H1 (cell line): ENCODE measurements at regions not wholly inside any gene's neighbourhood (a gene's known extent, or its start where the extent isn't known, plus 50 kb on each side); places are given as distances from the start of the nearest gene placed in this dataset.

Experiments
- CTCF ChIA-PET: fragments of 300-600 bp; sonication (Branson Sonifier 250); formaldehyde crosslinking; loops from one replicate; lab custom pipeline; 2021; ENCODE audit not compliant: partially characterized antibody; lab: Charles Lee
- POLR2A ChIA-PET: fragments of 300-600 bp; sonication (Branson Sonifier 250); formaldehyde crosslinking; loops from one replicate; lab custom pipeline; 2021; ENCODE audit warnings: inconsistent platforms; ENCODE audit not compliant: partially characterized antibody; lab: Charles Lee
- DNase-seq, 2 experiments: peaks; one replicate each; pipeline versions ENCODE4 v3.0.0 to v3.0.0-alpha.2; 2010 to 2022; ENCODE audit warnings: low spot score in 2 of 2, low read depth in 1 of 2, mixed read lengths in 1 of 2
- FAIRE-seq: peaks from 2 replicates; lab custom pipeline; 2011; peaks lifted over from hg19 to GRCh38; lab: Jason Lieb, UNC
- H2AFZ ChIP-seq: 2 replicates; pipeline ENCODE4 v1.8.1; 2012; ENCODE audit warnings: low read length, inconsistent platforms
- H2AK5ac ChIP-seq: 2 replicates; pipeline ENCODE4 v1.6.1; 2013; ENCODE audit warnings: low read depth, low read length
- H2BK120ac ChIP-seq: replicated peaks from 2 replicates; pipeline ENCODE3; 2013; ENCODE audit warnings: low read depth, low read length, inconsistent platforms
- H2BK12ac ChIP-seq: 2 replicates; pipeline ENCODE4 v1.6.1; 2013; ENCODE audit warnings: low read depth, low read length
- H2BK15ac ChIP-seq: 2 replicates; pipeline ENCODE4 v1.6.1; 2013; ENCODE audit warnings: low read length
- H2BK20ac ChIP-seq: 2 replicates; pipeline ENCODE4 v1.6.1; 2013; ENCODE audit warnings: low read length
- H2BK5ac ChIP-seq: 2 replicates; pipeline ENCODE4 v1.6.1; 2013; ENCODE audit warnings: low read depth, low read length
- H3K14ac ChIP-seq: 2 replicates; pipeline ENCODE4 v1.6.1; 2013; ENCODE audit warnings: inconsistent platforms; ENCODE audit not compliant: insufficient read length
- H3K18ac ChIP-seq: 2 replicates; pipeline ENCODE4 v1.6.1; 2013; ENCODE audit warnings: low read length; ENCODE audit errors: extremely low read depth
- H3K23ac ChIP-seq: 2 replicates; pipeline ENCODE4 v1.6.1; 2013; ENCODE audit warnings: inconsistent platforms; ENCODE audit not compliant: insufficient read length
- H3K23me2 ChIP-seq: 2 replicates; pipeline ENCODE4 v1.6.1; 2013; ENCODE audit warnings: low read depth, low read length
- H3K27ac ChIP-seq: 2 replicates; pipeline ENCODE4 v1.6.1; 2011; ENCODE audit warnings: low read depth, low read length, inconsistent platforms
- H3K27me3 ChIP-seq, 4 experiments: replicated peaks in 1 of 4; 1 replicate in 1 of 4; 2 replicates in 3 of 4; pipeline versions ENCODE4 v1.6.1 to v1.8.1; 2011 to 2013; ENCODE audit warnings: low read length in 3 of 4, mild to moderate bottlenecking in 3 of 4, inconsistent platforms in 2 of 4, mixed read lengths in 2 of 4, moderate library complexity in 1 of 4; ENCODE audit not compliant: control insufficient read depth in 3 of 4, insufficient read depth in 3 of 4; ENCODE audit errors: extremely low read depth in 1 of 4
- H3K36me3 ChIP-seq, 4 experiments: 2 replicates each; pipeline versions ENCODE4 v1.6.1 to v1.8.1; 2011 to 2013; ENCODE audit warnings: mild to moderate bottlenecking in 4 of 4, low read length in 3 of 4, moderate library complexity in 2 of 4, control low read depth in 1 of 4, inconsistent platforms in 1 of 4; ENCODE audit not compliant: insufficient read depth in 4 of 4, control insufficient read depth in 2 of 4
- H3K4ac ChIP-seq: replicated peaks from 2 replicates; pipeline ENCODE3; 2013; ENCODE audit warnings: low read length, low read depth, mixed read lengths, inconsistent platforms; ENCODE audit not compliant: insufficient read length
- H3K4me1 ChIP-seq, 4 experiments: replicated peaks in 1 of 4; 1 replicate in 1 of 4; 2 replicates in 3 of 4; pipeline versions ENCODE4 v1.6.1 to v1.8.1; 2011 to 2013; ENCODE audit warnings: low read length in 3 of 4, inconsistent platforms in 2 of 4, mixed read lengths in 1 of 4; ENCODE audit not compliant: insufficient read depth in 4 of 4, control insufficient read depth in 3 of 4
- H3K4me2 ChIP-seq, 2 experiments: 2 replicates each; pipeline versions ENCODE4 v1.6.1 to v1.8.1; 2011 to 2013; ENCODE audit warnings: low read depth in 2 of 2, low read length in 2 of 2, control low read depth in 1 of 2, inconsistent platforms in 1 of 2, mild to moderate bottlenecking in 1 of 2; ENCODE audit not compliant: insufficient read depth in 1 of 2
- H3K4me3 ChIP-seq, 4 experiments: fragments of 200-600, 300-600 bp in 1 of 4; sonication (generic), shearing (Covaris generic), sonication (Bioruptor Twin) in 1 of 4; 2 replicates each; pipeline versions ENCODE4 v1.5.1 to v1.8.1; 2011 to 2016; ENCODE audit warnings: low read length in 4 of 4, low read depth in 3 of 4, control low read depth in 2 of 4, inconsistent platforms in 2 of 4, mild to moderate bottlenecking in 2 of 4, mixed read lengths in 1 of 4, moderate library complexity in 1 of 4; ENCODE audit not compliant: insufficient read depth in 2 of 4; ENCODE audit errors: extremely low read depth in 1 of 4
- H3K56ac ChIP-seq: replicated peaks from 2 replicates; pipeline ENCODE3; 2013; ENCODE audit warnings: low read depth, mild to moderate bottlenecking, mixed read lengths, low read length, inconsistent platforms; ENCODE audit not compliant: insufficient read length
- H3K79me1 ChIP-seq: 2 replicates; pipeline ENCODE4 v1.6.1; 2013; ENCODE audit warnings: low read depth, low read length, control low read depth
- H3K79me2 ChIP-seq, 2 experiments: 2 replicates each; pipeline versions ENCODE4 v1.6.1 to v1.8.1; 2012 to 2013; ENCODE audit warnings: low read length in 2 of 2, mild to moderate bottlenecking in 2 of 2, inconsistent platforms in 1 of 2; ENCODE audit not compliant: insufficient read depth in 2 of 2, control insufficient read depth in 1 of 2
- H3K9ac ChIP-seq, 4 experiments: replicated peaks in 1 of 4; 1 replicate in 1 of 4; 2 replicates in 3 of 4; pipeline versions ENCODE4 v1.6.1 to v1.8.1; 2011 to 2013; ENCODE audit warnings: low read depth in 3 of 4, low read length in 3 of 4, control low read depth in 2 of 4, mild to moderate bottlenecking in 2 of 4, moderate library complexity in 2 of 4, inconsistent platforms in 1 of 4; ENCODE audit errors: extremely low read depth in 1 of 4
- H3K9me3 ChIP-seq, 2 experiments: 2 replicates each; pipeline versions ENCODE4 v1.6.1 to v1.8.1; 2012 to 2013; ENCODE audit warnings: mild to moderate bottlenecking in 2 of 2, moderate library complexity in 2 of 2, control low read depth in 1 of 2, inconsistent platforms in 1 of 2, low read depth in 1 of 2, low read length in 1 of 2, mixed read lengths in 1 of 2; ENCODE audit not compliant: insufficient read depth in 2 of 2
- H4K20me1 ChIP-seq, 2 experiments: replicated peaks in 1 of 2; 2 replicates each; pipeline versions ENCODE3 to v1.8.1; 2011 to 2013; ENCODE audit warnings: inconsistent platforms in 2 of 2, low read length in 2 of 2, mild to moderate bottlenecking in 1 of 2; ENCODE audit not compliant: insufficient read depth in 2 of 2, control insufficient read depth in 1 of 2
- H4K5ac ChIP-seq: 2 replicates; pipeline ENCODE4 v1.6.1; 2013; ENCODE audit warnings: low read length, low read depth, mixed read lengths, inconsistent platforms; ENCODE audit not compliant: insufficient read length
- H4K8ac ChIP-seq: 2 replicates; pipeline ENCODE4 v1.8.0; 2013; ENCODE audit warnings: mild to moderate bottlenecking, moderate library complexity, low read length, inconsistent platforms; ENCODE audit not compliant: insufficient read depth; ENCODE audit errors: extremely low read depth
- H4K91ac ChIP-seq: replicated peaks from 2 replicates; pipeline ENCODE3; 2013; ENCODE audit warnings: low read length, mixed read lengths, inconsistent platforms; ENCODE audit not compliant: insufficient read length
- CTBP2 ChIP-seq: IDR thresholded peaks from 2 replicates; pipeline ENCODE4 v1.7.0; 2011; ENCODE audit warnings: borderline replicate concordance, mild to moderate bottlenecking, moderate library complexity, mixed read lengths, low read length; ENCODE audit not compliant: insufficient read depth, insufficient read length
- RAD21 ChIP-seq, 2 experiments: IDR thresholded peaks in 1 of 2; conservative IDR thresholded peaks in 1 of 2; 2 replicates each; pipeline ENCODE4 v1.6.1; 2011; ENCODE audit warnings: low read depth in 2 of 2, low read length in 2 of 2, improper control_type of control experiment in 1 of 2, inconsistent platforms in 1 of 2, mild to moderate bottlenecking in 1 of 2, moderate library complexity in 1 of 2
- SIN3A ChIP-seq, 2 experiments: IDR thresholded peaks in 1 of 2; conservative IDR thresholded peaks in 1 of 2; 2 replicates each; pipeline ENCODE4 v1.6.1; 2011 to 2012; ENCODE audit warnings: low read length in 2 of 2, improper control_type of control experiment in 1 of 2, low read depth in 1 of 2, mild to moderate bottlenecking in 1 of 2
- SIX5 ChIP-seq: IDR thresholded peaks from 2 replicates; pipeline ENCODE4 v1.6.1; 2011; ENCODE audit warnings: mild to moderate bottlenecking, low read depth, low read length
- SP4 ChIP-seq: IDR thresholded peaks from 2 replicates; pipeline ENCODE4 v1.6.1; 2012; ENCODE audit warnings: low read length, inconsistent platforms
- TAF7 ChIP-seq: optimal IDR thresholded peaks from 2 replicates; pipeline ENCODE3; 2011; ENCODE audit warnings: low read depth, mild to moderate bottlenecking, inconsistent platforms, low read length, moderate library complexity, borderline replicate concordance
- USF2 ChIP-seq: IDR thresholded peaks from 2 replicates; pipeline ENCODE4 v1.6.1; 2011; ENCODE audit warnings: low read length, improper control_type of control experiment
- WGBS, 2 experiments: shearing (Covaris generic) in 1 of 2; methylation state at CpG; one replicate each; pipeline versions ENCODE4 v1.1.6 to v1.1.7; 2013 to 2015; ENCODE audit warnings: low lambda C conversion rate in 2 of 2, mixed read lengths in 2 of 2, inconsistent platforms in 1 of 2, low coverage in 1 of 2, missing lambda C conversion rate in 1 of 2; ENCODE audit not compliant: insufficient replicate concordance in 2 of 2, insufficient coverage in 1 of 2, insufficient read length in 1 of 2; ENCODE audit errors: extremely low coverage in 1 of 2, missing lambda C conversion rate in 1 of 2; 5-methylcytosine and 5-hydroxymethylcytosine counted together
- TF ChIP-seq, protein P1 (sequence below): IDR thresholded peaks from 2 replicates; pipeline ENCODE4 v1.6.1; 2012; ENCODE audit warnings: inconsistent platforms

GRCh38 chr16:79713609-79714309, 113.2 kb upstream of the MAF start:
- H2BK120ac ChIP-seq = no peak overlapping the region
- CTCF ChIA-PET = interaction anchor here (0.7 to 0.8 kb wide), 2 partner anchors 284 to 776 kb away, joined by 3 to 4 read pairs; no protein-coding TSS in a partner anchor
- H3K56ac ChIP-seq = no peak overlapping the region
- H3K9ac ChIP-seq = no peak overlapping the region
- H3K14ac ChIP-seq = no peak overlapping the region
- no peaks in the 10 kb centered on the region for H3K27me3 ChIP-seq
- H3K18ac ChIP-seq = no peak overlapping the region
- H3K27ac ChIP-seq = no peak overlapping the region
- no peaks in the 10 kb centered on the region for H4K20me1 ChIP-seq
- no peak overlapping the region for H3K4ac ChIP-seq
- TF ChIP-seq RAD21 (IDR thresholded peaks at IDR 0.05 in 1 of 2, conservative IDR thresholded peaks at IDR 0.05 in 1 of 2; ENCODE audit: low read depth in 2 of 2, low read length in 2 of 2) (no peak), SIX5 (no peak), USF2 (no peak), SIN3A (conservative IDR thresholded peaks at IDR 0.05 in 1 of 2, IDR thresholded peaks at IDR 0.05 in 1 of 2; ENCODE audit: low read depth in 1 of 2, low read length in 2 of 2) (no peak), SP4 (no peak), CTBP2 (no peak), TAF7 (no peak)
- TF ChIP-seq, protein P1, sequence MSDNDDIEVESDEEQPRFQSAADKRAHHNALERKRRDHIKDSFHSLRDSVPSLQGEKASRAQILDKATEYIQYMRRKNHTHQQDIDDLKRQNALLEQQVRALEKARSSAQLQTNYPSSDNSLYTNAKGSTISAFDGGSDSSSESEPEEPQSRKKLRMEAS = no peak
- DNase-seq (no peak), FAIRE-seq (no peak)
- no peak overlapping the region for H3K4me2 ChIP-seq
- no peaks in the 10 kb centered on the region for H3K9me3 ChIP-seq
- no peak overlapping the region for H2AFZ ChIP-seq
- no peak overlapping the region for H4K5ac ChIP-seq
- WGBS, 2 experiments = 94% methylated on average over 6 of the region's 6 CpGs; no CpG with 5 or more reads in 1 of the 2 experiments
- H2BK5ac ChIP-seq = no peak overlapping the region
- no peaks in the 10 kb centered on the region for H3K79me2 ChIP-seq
- POLR2A ChIA-PET = no interaction called here
- no peak overlapping the region for H4K91ac ChIP-seq
- H3K23me2 ChIP-seq = no peaks in the 10 kb centered on the region
- H2BK20ac ChIP-seq = no peak overlapping the region
- no peak overlapping the region for H2BK15ac ChIP-seq
- no peak overlapping the region for H3K4me3 ChIP-seq
- H2AK5ac ChIP-seq = no peak overlapping the region
- no peak overlapping the region for H3K23ac ChIP-seq
- no peak overlapping the region for H2BK12ac ChIP-seq
- no peaks in the 10 kb centered on the region for H3K36me3 ChIP-seq
- H3K79me1 ChIP-seq = no peaks in the 10 kb centered on the region
- H4K8ac ChIP-seq = no peak overlapping the region
- H3K4me1 ChIP-seq = no peaks in the 10 kb centered on the region
